Neural progenitor cell (in vitro differentiated cells): ENCODE measurements at regions not wholly inside any gene's neighbourhood (a gene's known extent, or its start where the extent isn't known, plus 50 kb on each side); places are given as distances from the start of the nearest gene placed in this dataset.

ENCODE experiments used
- DNase-seq: peaks from one replicate; pipeline ENCODE4 v3.0.0-alpha.2; 2016; ENCODE audit warnings: low spot score
- H2AFZ ChIP-seq: fragments of 200-600 bp; sonication (generic); replicated peaks from 2 replicates; pipeline ENCODE4 v1.6.1; 2016; ENCODE audit warnings: antibody characterized with exemption
- H3F3A ChIP-seq: fragments of 200-600 bp; sonication (generic); 2 replicates; pipeline ENCODE4 v1.6.1; 2016; ENCODE audit warnings: antibody characterized with exemption, low read depth
- H3K27ac ChIP-seq: fragments of 200-600 bp; sonication (generic); 2 replicates; pipeline ENCODE4 v1.5.1; 2016; ENCODE audit warnings: mild to moderate bottlenecking
- H3K27me3 ChIP-seq: fragments of 200-600 bp; sonication (generic); 2 replicates; pipeline ENCODE4 v1.6.1; 2016; ENCODE audit warnings: mild to moderate bottlenecking, moderate library complexity
- H3K36me3 ChIP-seq: fragments of 200-600 bp; sonication (generic); 2 replicates; pipeline ENCODE4 v1.5.1; 2016
- H3K4me1 ChIP-seq: fragments of 200-600 bp; sonication (generic); 2 replicates; pipeline ENCODE4 v1.6.1; 2016; ENCODE audit warnings: mixed run types
- H3K4me2 ChIP-seq: fragments of 200-600 bp; sonication (generic); 2 replicates; pipeline ENCODE4 v1.6.1; 2016
- H3K4me3 ChIP-seq: fragments of 200-600 bp; sonication (generic); 2 replicates; pipeline ENCODE4 v1.5.1; 2016
- H3K79me2 ChIP-seq: fragments of 200-600 bp; sonication (generic); 2 replicates; pipeline ENCODE4 v1.6.1; 2016; ENCODE audit warnings: low read depth
- H3K9ac ChIP-seq: fragments of 200-600 bp; sonication (generic); 2 replicates; pipeline ENCODE4 v1.6.1; 2016
- H3K9me3 ChIP-seq: fragments of 200-600 bp; sonication (generic); 2 replicates; pipeline ENCODE4 v1.5.1; 2016; ENCODE audit warnings: low read depth
- H4K20me1 ChIP-seq: fragments of 200-600 bp; sonication (generic); 2 replicates; pipeline ENCODE4 v1.6.1; 2016; ENCODE audit warnings: low read depth
- H3K27ac Mint-ChIP-seq: 3 replicates; pipeline ENCODE4 v1.8.0; 2021; ENCODE audit warnings: mixed read lengths
- H3K27me3 Mint-ChIP-seq: 2 replicates; pipeline ENCODE4 v1.8.0; 2022; ENCODE audit warnings: low read depth, mild to moderate bottlenecking, inconsistent platforms, moderate library complexity, mixed read lengths; ENCODE audit not compliant: insufficient read depth
- H3K36me3 Mint-ChIP-seq: 3 replicates; pipeline ENCODE4 v1.8.0; 2021; ENCODE audit warnings: mixed read lengths
- H3K4me1 Mint-ChIP-seq: 3 replicates; pipeline ENCODE4 v1.8.0; 2021; ENCODE audit warnings: mixed read lengths
- H3K4me3 Mint-ChIP-seq: 3 replicates; pipeline ENCODE4 v1.8.0; 2021; ENCODE audit warnings: mild to moderate bottlenecking, moderate library complexity, mixed read lengths
- H3K9me3 Mint-ChIP-seq: 3 replicates; pipeline ENCODE4 v1.8.0; 2020; ENCODE audit warnings: mixed read lengths
- CTCF ChIP-seq: fragments of 200-600 bp; sonication (generic); IDR thresholded peaks from 2 replicates; pipeline ENCODE4 v1.5.1; 2017; ENCODE audit warnings: antibody characterized with exemption, mild to moderate bottlenecking
- EZH2 ChIP-seq: fragments of 200-600 bp; sonication (generic); IDR thresholded peaks from 2 replicates; pipeline ENCODE4 v1.6.1; 2017; ENCODE audit warnings: antibody characterized with exemption, mild to moderate bottlenecking, moderate library complexity
- EZH2phosphoT487 ChIP-seq: fragments of 200-600 bp; sonication (generic); IDR thresholded peaks from 2 replicates; pipeline ENCODE4 v1.6.1; 2017; ENCODE audit warnings: antibody characterized with exemption

GRCh38 chr1:185653615-185654014 lies 80.6 kb upstream of the HMCN1 start:
- Mint-ChIP-seq H3K9me3 (peaks cover 9% of the 10 kb centered on the region), H3K4me3 (no peak overlapping the region), H3K36me3 (peaks cover 2% of the 10 kb centered on the region), H3K4me1 (no peaks in the 10 kb centered on the region), H3K27ac (no peak overlapping the region), H3K27me3 (peaks cover 4% of the 10 kb centered on the region)
- Histone ChIP-seq H3K9me3 (no peaks in the 10 kb centered on the region), H3F3A (no peaks in the 10 kb centered on the region), H3K4me2 (no peak overlapping the region), H3K36me3 (no peaks in the 10 kb centered on the region), H2AFZ (no peak overlapping the region), H3K9ac (no peak overlapping the region), H3K27me3 (no peaks in the 10 kb centered on the region), H3K4me1 (no peaks in the 10 kb centered on the region), H3K79me2 (no peaks in the 10 kb centered on the region), H3K27ac (no peak overlapping the region), H3K4me3 (no peak overlapping the region), H4K20me1 (no peaks in the 10 kb centered on the region)
- TF ChIP-seq EZH2 (no peak), CTCF (no peak), EZH2phosphoT487 (no peak)
- DNase-seq: no peak

GRCh38 chr1:185652348-185652747 lies 81.8 kb upstream of the HMCN1 start:
- H3K36me3 Mint-ChIP-seq: peaks cover 2% of the 10 kb centered on the region
- H3K4me3 ChIP-seq: no peak overlapping the region
- DNase-seq: no peak

GRCh38 chr1:185650602-185651230 lies 83.5 kb upstream of the HMCN1 start:
- H3K4me1 Mint-ChIP-seq: peaks cover 19% of the 10 kb centered on the region
- peaks cover 17% of the 10 kb centered on the region for H3K9me3 Mint-ChIP-seq
- no peak for DNase-seq

More at GRCh38 chr1:185652348-185652747, 81.8 kb upstream of the HMCN1 start:
- Mint-ChIP-seq H3K9me3 (peaks cover 17% of the 10 kb centered on the region), H3K4me1 (peaks cover 5% of the 10 kb centered on the region), H3K27ac (no peak overlapping the region), H3K4me3 (no peak overlapping the region), H3K27me3 (peaks cover 5% of the 10 kb centered on the region)
- H2AFZ ChIP-seq: no peak overlapping the region
- no peaks in the 10 kb centered on the region for H3K36me3 ChIP-seq
- no peaks in the 10 kb centered on the region for H3K27me3 ChIP-seq
- H3K4me1 ChIP-seq: no peaks in the 10 kb centered on the region
- H3K9ac ChIP-seq: no peak overlapping the region
- H3K79me2 ChIP-seq: no peaks in the 10 kb centered on the region
- H3K27ac ChIP-seq: no peak overlapping the region
- no peaks in the 10 kb centered on the region for H3F3A ChIP-seq
- no peaks in the 10 kb centered on the region for H3K9me3 ChIP-seq
- no peak for TF ChIP-seq CTCF
- no peak for TF ChIP-seq EZH2
- no peak for TF ChIP-seq EZH2phosphoT487
- no peaks in the 10 kb centered on the region for H4K20me1 ChIP-seq
- no peak overlapping the region for H3K4me2 ChIP-seq

More at GRCh38 chr1:185650602-185651230, 83.5 kb upstream of the HMCN1 start:
- Histone ChIP-seq H4K20me1 (no peaks in the 10 kb centered on the region), H3K4me2 (no peak overlapping the region), H3K27ac (no peak overlapping the region), H3K9me3 (no peaks in the 10 kb centered on the region), H3K79me2 (no peaks in the 10 kb centered on the region), H3F3A (peaks cover 13% of the 10 kb centered on the region), H3K4me3 (no peak overlapping the region), H3K4me1 (peaks cover 13% of the 10 kb centered on the region), H3K9ac (no peak overlapping the region), H2AFZ (no peak overlapping the region), H3K27me3 (no peaks in the 10 kb centered on the region), H3K36me3 (no peaks in the 10 kb centered on the region)
- H3K27ac Mint-ChIP-seq: no peak overlapping the region
- H3K36me3 Mint-ChIP-seq: peaks cover 2% of the 10 kb centered on the region
- H3K27me3 Mint-ChIP-seq: peaks cover 5% of the 10 kb centered on the region
- H3K4me3 Mint-ChIP-seq: no peak overlapping the region
- TF ChIP-seq EZH2phosphoT487: no peak
- TF ChIP-seq EZH2: no peak
- TF ChIP-seq CTCF: no peak
